B cell (primary cell): ENCODE measurements at regions not wholly inside any gene's neighbourhood (a gene's known extent, or its start where the extent isn't known, plus 50 kb on each side); places are given as distances from the start of the nearest gene placed in this dataset.

ENCODE experiments used
- ATAC-seq: fragments of 200-7000 bp; cut with Tn5 transposase; one replicate; pipeline ENCODE4 v1.10.0; 2021; ENCODE audit warnings: low read depth, mild to moderate bottlenecking, moderate number of reproducible peaks, moderate library complexity
- CTCF ChIA-PET: fragments of 350-600 bp; sonication (Branson Sonifier 250); formaldehyde crosslinking; loops from one replicate; lab custom pipeline; 2021; ENCODE audit warnings: antibody characterized with exemption, inconsistent platforms; lab: Charles Lee
- POLR2A ChIA-PET: fragments of 350-600 bp; sonication (Branson Sonifier 250); formaldehyde crosslinking; loops from one replicate; lab custom pipeline; 2021; ENCODE audit warnings: antibody characterized with exemption; lab: Charles Lee
- DNase-seq: peaks from one replicate; pipeline ENCODE4 v3.0.0; 2013
- H2AFZ ChIP-seq: 2 replicates; pipeline ENCODE4 v1.6.1; 2012; ENCODE audit warnings: mild to moderate bottlenecking, low read depth, low read length; ENCODE audit not compliant: insufficient read depth, poor library complexity, severe bottlenecking
- H3K27ac ChIP-seq, 2 donors: 1 replicate in 1 of 2; 2 replicates in 1 of 2; pipeline ENCODE4 v1.5.1; 2012 to 2013; ENCODE audit warnings: low read length in 2 of 2, mild to moderate bottlenecking in 2 of 2, moderate library complexity in 1 of 2
- H3K27me3 ChIP-seq, 4 experiments: fragments of 200-600 bp in 1 of 4; sonication (generic) in 1 of 4; replicated peaks in 1 of 4; 1 replicate in 2 of 4; 2 replicates in 2 of 4; pipeline versions ENCODE4 v1.6.1 to v1.7.0; 2013 to 2016; ENCODE audit warnings: low read length in 3 of 4, mild to moderate bottlenecking in 2 of 4, mixed read lengths in 1 of 4, moderate library complexity in 1 of 4; ENCODE audit not compliant: insufficient read depth in 4 of 4, control insufficient read depth in 3 of 4; ENCODE audit errors: control extremely low read depth in 1 of 4
- H3K36me3 ChIP-seq, 2 experiments: replicated peaks in 1 of 2; 1 replicate in 1 of 2; 2 replicates in 1 of 2; pipeline versions ENCODE4 v1.6.1 to v1.7.1; 2013; ENCODE audit warnings: low read length in 1 of 2; ENCODE audit not compliant: insufficient read depth in 2 of 2, control insufficient read depth in 1 of 2; ENCODE audit errors: control extremely low read depth in 1 of 2, extremely low read depth in 1 of 2
- H3K4me1 ChIP-seq, 2 donors: fragments of 200-600 bp in 1 of 2; sonication (generic) in 1 of 2; 1 replicate in 1 of 2; 2 replicates in 1 of 2; pipeline versions ENCODE4 v1.5.1 to v1.6.1; 2013 to 2017; ENCODE audit warnings: low read length in 2 of 2; ENCODE audit not compliant: control insufficient read depth in 2 of 2, insufficient read depth in 2 of 2
- H3K4me2 ChIP-seq: replicated peaks from 2 replicates; pipeline ENCODE3; 2012; ENCODE audit warnings: mild to moderate bottlenecking, low read depth, low read length; ENCODE audit not compliant: poor library complexity, severe bottlenecking
- H3K4me3 ChIP-seq, 5 experiments: fragments of 200-600 bp in 1 of 5; sonication (generic) in 1 of 5; 1 replicate in 3 of 5; 2 replicates in 2 of 5; pipeline versions ENCODE4 v1.5.1 to v1.7.0; 2011 to 2016; ENCODE audit warnings: low read length in 4 of 5, mild to moderate bottlenecking in 4 of 5, low read depth in 2 of 5, control low read depth in 1 of 5, moderate library complexity in 1 of 5; ENCODE audit not compliant: insufficient read depth in 1 of 5; ENCODE audit errors: control extremely low read depth in 1 of 5, extremely low read depth in 1 of 5
- H3K79me2 ChIP-seq: fragments of 200-600 bp; sonication (generic); one replicate; pipeline ENCODE4 v1.6.0; 2016; ENCODE audit warnings: low read length; ENCODE audit not compliant: control insufficient read depth, insufficient read depth
- H3K9ac ChIP-seq: fragments of 200-600 bp; sonication (generic); 2 replicates; pipeline ENCODE4 v1.6.1; 2017; ENCODE audit warnings: mild to moderate bottlenecking, low read length, moderate library complexity
- H3K9me3 ChIP-seq, 3 donors: one replicate each; pipeline versions ENCODE4 v1.6.1 to v1.7.1; 2013; ENCODE audit warnings: low read length in 2 of 3; ENCODE audit not compliant: control insufficient read depth in 2 of 3, insufficient read depth in 1 of 3; ENCODE audit errors: control extremely low read depth in 1 of 3
- H4K20me1 ChIP-seq: 2 replicates; pipeline ENCODE4 v1.6.0; 2012; ENCODE audit warnings: mild to moderate bottlenecking, low read length; ENCODE audit not compliant: insufficient read depth, control insufficient read depth, poor library complexity, severe bottlenecking
- H3K27ac Mint-ChIP-seq: one replicate; pipeline ENCODE4 v1.8.0; 2021; ENCODE audit warnings: mixed read lengths
- H3K27me3 Mint-ChIP-seq: one replicate; pipeline ENCODE4 v1.8.0; 2021; ENCODE audit warnings: mixed read lengths
- H3K4me1 Mint-ChIP-seq: one replicate; pipeline ENCODE4 v1.8.0; 2021; ENCODE audit warnings: mixed read lengths
- H3K4me3 Mint-ChIP-seq: one replicate; pipeline ENCODE4 v1.8.0; 2021; ENCODE audit warnings: mixed read lengths
- H3K9me3 Mint-ChIP-seq: one replicate; pipeline ENCODE4 v1.8.0; 2022; ENCODE audit warnings: mixed read lengths; ENCODE audit not compliant: insufficient read depth
- CTCF ChIP-seq: fragments of 200-600 bp; IDR thresholded peaks from one replicate; pipeline ENCODE4 v1.8.0; 2022; ENCODE audit warnings: antibody characterized with exemption, mild to moderate bottlenecking
- EZH2 ChIP-seq: IDR thresholded peaks from 2 replicates; pipeline ENCODE4 v1.6.1; 2012; ENCODE audit warnings: borderline replicate concordance, low read depth, mild to moderate bottlenecking, moderate library complexity, low read length; ENCODE audit not compliant: insufficient read depth, poor library complexity, severe bottlenecking
- WGBS: methylation state at CpG from one replicate; pipeline ENCODE4 v1.1.5; 2013; ENCODE audit warnings: missing lambda C conversion rate; ENCODE audit not compliant: insufficient coverage; 5-methylcytosine and 5-hydroxymethylcytosine counted together
- intact Hi-C: fragments of 100-400 bp; cut with micrococcal nuclease; formaldehyde crosslinking; loops from one replicate; pipeline ENCODE4 v1.10.0; 2022

GRCh38 chr2:164384434-164384833 is 236.8 kb downstream of the GRB14 start:
- POLR2A ChIA-PET: no interaction called here

DNA sequence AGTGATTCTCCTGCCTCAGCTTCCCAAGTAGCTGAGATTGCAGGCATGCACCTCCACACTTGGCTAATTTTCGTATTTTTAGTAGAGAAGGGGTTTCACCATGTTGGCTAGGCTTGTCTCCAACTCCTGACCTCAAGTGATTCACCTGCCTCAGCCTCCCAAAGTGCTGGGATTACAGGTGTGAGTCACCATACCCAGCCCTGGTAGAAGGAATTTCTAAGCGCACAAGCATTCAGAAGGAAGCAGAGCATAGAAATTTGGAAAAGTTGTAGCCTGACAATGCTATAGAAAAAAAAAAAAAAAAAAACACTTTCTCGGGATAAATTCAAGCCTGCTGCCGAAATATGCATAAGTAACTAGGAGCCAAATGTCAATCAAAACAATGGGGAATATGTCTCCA is 249.4 kb downstream of the GRB14 start:
- intact Hi-C loops: no loop called here
- H3K27ac Mint-ChIP-seq: no peak overlapping the region
- no peak overlapping the region for H3K9ac ChIP-seq
- no CpG with 5 or more reads among the region's 4 CpGs for WGBS
- ChIA-PET POLR2A (no interaction called here), CTCF (no interaction called here)
- ATAC-seq (no peak), DNase-seq (no peak)
- H3K79me2 ChIP-seq: no peaks in the 10 kb centered on the region
- no peak overlapping the region for H2AFZ ChIP-seq
- H3K9me3 ChIP-seq: peaks cover 0 to 9% (median 4%) of the 10 kb centered on the region in 3 donors
- H4K20me1 ChIP-seq: no peaks in the 10 kb centered on the region
- H3K36me3 ChIP-seq: no peaks in the 10 kb centered on the region
- no peaks in the 10 kb centered on the region for H3K27me3 Mint-ChIP-seq
- TF ChIP-seq CTCF: no peak
- no peak for TF ChIP-seq EZH2
- no peak overlapping the region for H3K4me2 ChIP-seq
- H3K4me1 Mint-ChIP-seq: no peaks in the 10 kb centered on the region
- H3K4me1 ChIP-seq: no peaks in the 10 kb centered on the region
- no peak overlapping the region for H3K27ac ChIP-seq
- no peak overlapping the region for H3K4me3 Mint-ChIP-seq
- H3K4me3 ChIP-seq: no peak overlapping the region
- peaks cover 4% of the 10 kb centered on the region for H3K9me3 Mint-ChIP-seq
- H3K27me3 ChIP-seq: no peaks in the 10 kb centered on the region

More at GRCh38 chr2:164384434-164384833, 236.8 kb downstream of the GRB14 start:
- CTCF ChIA-PET: no interaction called here
- Mint-ChIP-seq H3K4me1 (no peaks in the 10 kb centered on the region), H3K27ac (no peak overlapping the region), H3K27me3 (no peaks in the 10 kb centered on the region), H3K9me3 (no peaks in the 10 kb centered on the region), H3K4me3 (no peak overlapping the region)
- ATAC-seq (no peak), DNase-seq (no peak)
- intact Hi-C loops: no loop called here
- Histone ChIP-seq H3K9me3 (no peaks in the 10 kb centered on the region), H2AFZ (no peak overlapping the region), H3K4me1 (no peaks in the 10 kb centered on the region), H3K9ac (no peak overlapping the region), H3K4me2 (no peak overlapping the region), H3K79me2 (no peaks in the 10 kb centered on the region), H4K20me1 (no peaks in the 10 kb centered on the region), H3K4me3 (no peak overlapping the region), H3K27me3 (no peaks in the 10 kb centered on the region), H3K36me3 (no peaks in the 10 kb centered on the region), H3K27ac (no peak overlapping the region)
- TF ChIP-seq CTCF (no peak), EZH2 (no peak)
